Fibroblast of lung (primary cell): ENCODE measurements at regions not wholly inside any gene's neighbourhood (a gene's known extent, or its start where the extent isn't known, plus 50 kb on each side); places are given as distances from the start of the nearest gene placed in this dataset.

ENCODE experiments used
- DNase-seq, 2 donors: peaks; one replicate each; pipeline versions ENCODE4 v3.0.0 to v3.0.0-alpha.2; 2010; ENCODE audit warnings: low read depth in 2 of 2
- H2AFZ ChIP-seq: 2 replicates; pipeline ENCODE4 v1.5.1; 2012; ENCODE audit warnings: low read length, control low read depth, inconsistent platforms
- H3K27ac ChIP-seq: 2 replicates; pipeline ENCODE4 v1.5.1; 2011; ENCODE audit warnings: low read length, control low read depth; ENCODE audit not compliant: insufficient read depth
- H3K27me3 ChIP-seq: 2 replicates; pipeline ENCODE4 v1.5.1; 2011; ENCODE audit warnings: mild to moderate bottlenecking, low read length; ENCODE audit not compliant: control insufficient read depth, insufficient read depth
- H3K36me3 ChIP-seq: 2 replicates; pipeline ENCODE4 v1.5.1; 2011; ENCODE audit warnings: low read length; ENCODE audit not compliant: control insufficient read depth, insufficient read depth
- H3K4me1 ChIP-seq: 2 replicates; pipeline ENCODE4 v1.5.1; 2011; ENCODE audit warnings: low read length; ENCODE audit not compliant: control insufficient read depth, insufficient read depth; ENCODE audit errors: extremely low read depth
- H3K4me2 ChIP-seq: 2 replicates; pipeline ENCODE4 v1.5.1; 2011; ENCODE audit warnings: low read length, control low read depth; ENCODE audit not compliant: insufficient read depth; ENCODE audit errors: extremely low read depth
- H3K4me3 ChIP-seq, 4 experiments: fragments of 200-600 bp in 1 of 4; sonication (generic) in 1 of 4; replicated peaks in 1 of 4; 2 replicates each; pipeline ENCODE4 v1.5.1; 2011 to 2016; ENCODE audit warnings: low read length in 4 of 4, low read depth in 3 of 4, mild to moderate bottlenecking in 3 of 4, control low read depth in 2 of 4, inconsistent platforms in 1 of 4, mixed read lengths in 1 of 4; ENCODE audit not compliant: insufficient read depth in 1 of 4; ENCODE audit errors: control extremely low read depth in 1 of 4
- H3K79me2 ChIP-seq: 2 replicates; pipeline ENCODE4 v1.5.1; 2012; ENCODE audit warnings: mild to moderate bottlenecking, low read length, inconsistent platforms; ENCODE audit not compliant: control insufficient read depth, insufficient read depth
- H3K9ac ChIP-seq: 2 replicates; pipeline ENCODE4 v1.5.1; 2011; ENCODE audit warnings: mild to moderate bottlenecking, low read length, control low read depth; ENCODE audit not compliant: insufficient read depth
- H3K9me3 ChIP-seq: 2 replicates; pipeline ENCODE4 v1.5.1; 2012; ENCODE audit warnings: low read depth, low read length; ENCODE audit not compliant: control insufficient read depth, insufficient read depth
- H4K20me1 ChIP-seq: 2 replicates; pipeline ENCODE4 v1.5.1; 2011; ENCODE audit warnings: low read length; ENCODE audit not compliant: control insufficient read depth, insufficient read depth; ENCODE audit errors: extremely low read depth
- EZH2 ChIP-seq: IDR thresholded peaks from 2 replicates; pipeline ENCODE4 v1.5.1; 2012; ENCODE audit warnings: low read length, control low read depth, mild to moderate bottlenecking; ENCODE audit errors: missing control alignments
- TF ChIP-seq, protein P1 (sequence below), 2 donors: IDR thresholded peaks in 1 of 2; conservative IDR thresholded peaks in 1 of 2; 1 replicate in 1 of 2; 2 replicates in 1 of 2; pipeline ENCODE4 v1.5.1; 2011 to 2012; ENCODE audit warnings: low read length in 2 of 2, control low read depth in 1 of 2, inconsistent platforms in 1 of 2, low read depth in 1 of 2, mild to moderate bottlenecking in 1 of 2

GRCh38 chr12:69054343-69055056 lies 121.5 kb upstream of the CPM start:
- DNase-seq: no peak
- no peaks in the 10 kb centered on the region for H3K79me2 ChIP-seq
- no peak overlapping the region for H3K4me3 ChIP-seq
- no peak for TF ChIP-seq EZH2
- TF ChIP-seq, protein P1, sequence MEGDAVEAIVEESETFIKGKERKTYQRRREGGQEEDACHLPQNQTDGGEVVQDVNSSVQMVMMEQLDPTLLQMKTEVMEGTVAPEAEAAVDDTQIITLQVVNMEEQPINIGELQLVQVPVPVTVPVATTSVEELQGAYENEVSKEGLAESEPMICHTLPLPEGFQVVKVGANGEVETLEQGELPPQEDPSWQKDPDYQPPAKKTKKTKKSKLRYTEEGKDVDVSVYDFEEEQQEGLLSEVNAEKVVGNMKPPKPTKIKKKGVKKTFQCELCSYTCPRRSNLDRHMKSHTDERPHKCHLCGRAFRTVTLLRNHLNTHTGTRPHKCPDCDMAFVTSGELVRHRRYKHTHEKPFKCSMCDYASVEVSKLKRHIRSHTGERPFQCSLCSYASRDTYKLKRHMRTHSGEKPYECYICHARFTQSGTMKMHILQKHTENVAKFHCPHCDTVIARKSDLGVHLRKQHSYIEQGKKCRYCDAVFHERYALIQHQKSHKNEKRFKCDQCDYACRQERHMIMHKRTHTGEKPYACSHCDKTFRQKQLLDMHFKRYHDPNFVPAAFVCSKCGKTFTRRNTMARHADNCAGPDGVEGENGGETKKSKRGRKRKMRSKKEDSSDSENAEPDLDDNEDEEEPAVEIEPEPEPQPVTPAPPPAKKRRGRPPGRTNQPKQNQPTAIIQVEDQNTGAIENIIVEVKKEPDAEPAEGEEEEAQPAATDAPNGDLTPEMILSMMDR (conservative IDR thresholded peaks at IDR 0.05 in 1 of 2, IDR thresholded peaks at IDR 0.05 in 1 of 2; ENCODE audit: low read depth in 1 of 2, low read length in 2 of 2): no peak
- no peak overlapping the region for H3K9ac ChIP-seq
- H4K20me1 ChIP-seq: no peaks in the 10 kb centered on the region
- peaks cover 17% of the 10 kb centered on the region for H3K4me1 ChIP-seq
- H2AFZ ChIP-seq: no peak overlapping the region
- H3K36me3 ChIP-seq: no peaks in the 10 kb centered on the region
- no peaks in the 10 kb centered on the region for H3K27me3 ChIP-seq
- H3K9me3 ChIP-seq: no peaks in the 10 kb centered on the region
- no peak overlapping the region for H3K27ac ChIP-seq
- no peak overlapping the region for H3K4me2 ChIP-seq

GRCh38 chr12:69055280-69055679 lies 122.3 kb upstream of the CPM start:
- H3K4me3 ChIP-seq: no peak overlapping the region
- H3K9ac ChIP-seq: no peak overlapping the region
- H3K27me3 ChIP-seq: no peaks in the 10 kb centered on the region
- H2AFZ ChIP-seq: no peak overlapping the region
- H3K4me1 ChIP-seq: peaks cover 17% of the 10 kb centered on the region
- H3K9me3 ChIP-seq: no peaks in the 10 kb centered on the region
- no peak for DNase-seq
- H3K79me2 ChIP-seq: no peaks in the 10 kb centered on the region
- no peaks in the 10 kb centered on the region for H4K20me1 ChIP-seq
- TF ChIP-seq, protein P1 (conservative IDR thresholded peaks at IDR 0.05 in 1 of 2, IDR thresholded peaks at IDR 0.05 in 1 of 2; ENCODE audit: low read depth in 1 of 2, low read length in 2 of 2): no peak
- no peak for TF ChIP-seq EZH2
- no peaks in the 10 kb centered on the region for H3K36me3 ChIP-seq
- H3K27ac ChIP-seq: no peak overlapping the region
- H3K4me2 ChIP-seq: no peak overlapping the region

- TF ChIP-seq EZH2: no peak
- TF ChIP-seq, protein P1 (conservative IDR thresholded peaks at IDR 0.05 in 1 of 2, IDR thresholded peaks at IDR 0.05 in 1 of 2; ENCODE audit: low read depth in 1 of 2, low read length in 2 of 2): no peak
- H3K4me2 ChIP-seq: no peak overlapping the region
- H3K27ac ChIP-seq: no peak overlapping the region
- DNase-seq: no peak
- no peaks in the 10 kb centered on the region for H3K9me3 ChIP-seq
- no peaks in the 10 kb centered on the region for H4K20me1 ChIP-seq
- no peak overlapping the region for H2AFZ ChIP-seq
- no peaks in the 10 kb centered on the region for H3K79me2 ChIP-seq
- no peak overlapping the region for H3K4me3 ChIP-seq
- peaks cover 17% of the 10 kb centered on the region for H3K4me1 ChIP-seq
- no peaks in the 10 kb centered on the region for H3K36me3 ChIP-seq
- no peak overlapping the region for H3K9ac ChIP-seq
- H3K27me3 ChIP-seq: no peaks in the 10 kb centered on the region
These were observed 122.7 kb upstream of the CPM start for GRCh38 chr12:69055706-69056105.
